Nephron (organoid): ENCODE measurements at regions not wholly inside any gene's neighbourhood (a gene's known extent, or its start where the extent isn't known, plus 50 kb on each side); places are given as distances from the start of the nearest gene placed in this dataset.
A peak's percentile ranks its signal among the peaks of the same experiment; 100 is the strongest.

Experiments used
- H3K27ac Mint-ChIP-seq, 3 experiments: 2 replicates each; pipeline ENCODE4 v1.8.0; 2020; ENCODE audit warnings: mixed read lengths in 3 of 3, mild to moderate bottlenecking in 2 of 3, moderate library complexity in 1 of 3
- H3K27me3 Mint-ChIP-seq: 2 replicates; pipeline ENCODE4 v1.8.0; 2021; ENCODE audit warnings: low read depth, mild to moderate bottlenecking, moderate library complexity, mixed read lengths
- H3K36me3 Mint-ChIP-seq: 2 replicates; pipeline ENCODE4 v1.8.0; 2020; ENCODE audit warnings: low read depth, mixed read lengths
- H3K4me1 Mint-ChIP-seq: 2 replicates; pipeline ENCODE4 v1.8.0; 2020; ENCODE audit warnings: mixed read lengths
- H3K4me3 Mint-ChIP-seq, 3 experiments: 2 replicates each; pipeline ENCODE4 v1.8.0; 2020; ENCODE audit warnings: mild to moderate bottlenecking in 3 of 3, mixed read lengths in 3 of 3, moderate library complexity in 2 of 3
- H3K9me3 Mint-ChIP-seq: 2 replicates; pipeline ENCODE4 v1.8.0; 2020; ENCODE audit warnings: mixed read lengths
- TF ChIP-seq, protein P1 (sequence below), 3 experiments: fragments of 200-600 bp; sonication (generic); IDR thresholded peaks; one replicate each; pipeline ENCODE4 v1.5.0; 2021; ENCODE audit warnings: antibody characterized with exemption in 3 of 3; ENCODE audit not compliant: unreplicated experiment in 3 of 3

DNA sequence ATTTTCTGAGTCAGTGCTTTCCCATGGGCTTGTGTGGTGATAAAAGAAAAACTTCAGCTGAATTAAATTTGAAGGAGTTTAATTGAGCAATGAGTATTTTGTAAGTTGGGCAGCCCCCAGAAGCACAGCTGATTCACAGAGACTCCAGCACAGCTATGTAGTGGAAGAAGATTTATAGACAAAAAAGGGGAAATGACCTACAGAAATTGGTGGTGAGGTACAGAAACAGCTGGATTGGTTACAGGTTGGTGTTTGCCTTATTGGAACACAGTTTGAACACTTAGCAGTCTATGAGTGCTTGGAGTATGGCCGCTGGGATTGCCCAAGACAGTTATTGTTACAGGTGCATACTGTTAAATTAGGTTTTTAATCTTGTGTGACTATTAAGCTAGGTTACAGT is 96.9 kb upstream of the PTPRK start:
- H3K36me3 Mint-ChIP-seq: no peaks in the 10 kb centered on the region
- peaks cover 12% of the 10 kb centered on the region for H3K9me3 Mint-ChIP-seq
- TF ChIP-seq, protein P1, sequence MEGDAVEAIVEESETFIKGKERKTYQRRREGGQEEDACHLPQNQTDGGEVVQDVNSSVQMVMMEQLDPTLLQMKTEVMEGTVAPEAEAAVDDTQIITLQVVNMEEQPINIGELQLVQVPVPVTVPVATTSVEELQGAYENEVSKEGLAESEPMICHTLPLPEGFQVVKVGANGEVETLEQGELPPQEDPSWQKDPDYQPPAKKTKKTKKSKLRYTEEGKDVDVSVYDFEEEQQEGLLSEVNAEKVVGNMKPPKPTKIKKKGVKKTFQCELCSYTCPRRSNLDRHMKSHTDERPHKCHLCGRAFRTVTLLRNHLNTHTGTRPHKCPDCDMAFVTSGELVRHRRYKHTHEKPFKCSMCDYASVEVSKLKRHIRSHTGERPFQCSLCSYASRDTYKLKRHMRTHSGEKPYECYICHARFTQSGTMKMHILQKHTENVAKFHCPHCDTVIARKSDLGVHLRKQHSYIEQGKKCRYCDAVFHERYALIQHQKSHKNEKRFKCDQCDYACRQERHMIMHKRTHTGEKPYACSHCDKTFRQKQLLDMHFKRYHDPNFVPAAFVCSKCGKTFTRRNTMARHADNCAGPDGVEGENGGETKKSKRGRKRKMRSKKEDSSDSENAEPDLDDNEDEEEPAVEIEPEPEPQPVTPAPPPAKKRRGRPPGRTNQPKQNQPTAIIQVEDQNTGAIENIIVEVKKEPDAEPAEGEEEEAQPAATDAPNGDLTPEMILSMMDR (IDR thresholded peaks at IDR 0.05; ENCODE audit: unreplicated experiment in 3 of 3): no peak
- no peaks in the 10 kb centered on the region for H3K4me1 Mint-ChIP-seq
- no peak overlapping the region for H3K27ac Mint-ChIP-seq
- no peak overlapping the region for H3K4me3 Mint-ChIP-seq
- no peaks in the 10 kb centered on the region for H3K27me3 Mint-ChIP-seq

- peaks cover 12% of the 10 kb centered on the region for H3K9me3 Mint-ChIP-seq
- H3K27ac Mint-ChIP-seq: no peak overlapping the region
- TF ChIP-seq, protein P1 (IDR thresholded peaks at IDR 0.05; ENCODE audit: unreplicated experiment in 3 of 3): no peak
- H3K27me3 Mint-ChIP-seq: no peaks in the 10 kb centered on the region
- H3K4me3 Mint-ChIP-seq: no peak overlapping the region
- no peaks in the 10 kb centered on the region for H3K4me1 Mint-ChIP-seq
- H3K36me3 Mint-ChIP-seq: no peaks in the 10 kb centered on the region
These were observed 95.9 kb upstream of the PTPRK start for GRCh38 chr6:128616342-128616741.

DNA sequence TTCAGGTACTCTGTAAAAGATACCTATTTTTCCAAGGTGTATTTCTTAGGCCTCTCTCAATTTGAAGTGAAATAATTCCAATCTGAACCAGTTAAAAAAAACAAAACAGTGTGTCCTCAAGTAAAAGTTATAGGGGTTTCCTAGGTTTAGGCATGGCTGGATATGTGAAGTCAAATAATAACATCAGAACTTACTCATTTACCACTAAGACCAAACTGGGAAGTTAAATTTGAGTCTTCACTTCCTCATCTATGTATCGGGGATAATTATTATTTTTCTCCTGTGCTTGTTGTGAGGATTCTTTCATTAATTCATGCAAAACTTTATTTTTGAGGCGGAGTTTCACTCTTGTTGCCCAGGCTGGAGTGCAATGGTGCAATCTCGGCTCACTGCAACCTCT is 86.2 kb upstream of the PTPRK start:
- Mint-ChIP-seq H3K4me1 (no peaks in the 10 kb centered on the region), H3K27me3 (no peaks in the 10 kb centered on the region), H3K9me3 (no peaks in the 10 kb centered on the region), H3K4me3 (no peak overlapping the region), H3K36me3 (no peaks in the 10 kb centered on the region), H3K27ac (no peak overlapping the region)
- TF ChIP-seq, protein P1 (IDR thresholded peaks at IDR 0.05; ENCODE audit: unreplicated experiment in 3 of 3): no peak

DNA sequence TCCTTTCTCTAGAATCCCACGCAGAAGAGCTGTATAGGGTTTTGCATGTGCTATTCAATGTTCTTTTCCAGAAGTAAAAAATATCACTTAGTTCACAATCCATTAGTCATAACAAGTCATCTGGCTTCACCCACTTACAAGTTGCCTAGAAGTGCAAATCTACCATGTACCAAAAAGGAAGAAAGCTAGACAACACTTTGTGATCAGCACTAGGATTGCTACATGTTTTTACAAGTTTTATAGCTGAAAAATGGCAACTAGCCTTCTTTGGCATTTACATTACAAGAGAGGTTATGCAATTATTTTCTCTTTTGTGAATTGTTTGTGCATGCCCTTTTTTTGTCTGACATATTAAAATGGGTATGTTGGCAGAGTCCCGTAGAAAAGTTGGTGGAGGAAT is 85.6 kb upstream of the PTPRK start:
- TF ChIP-seq, protein P1 (IDR thresholded peaks at IDR 0.05; ENCODE audit: unreplicated experiment in 3 of 3): no peak
- Mint-ChIP-seq H3K27ac (no peak overlapping the region), H3K4me3 (no peak overlapping the region), H3K9me3 (no peaks in the 10 kb centered on the region), H3K4me1 (peaks cover 1% of the 10 kb centered on the region), H3K27me3 (no peaks in the 10 kb centered on the region), H3K36me3 (no peaks in the 10 kb centered on the region)

GRCh38 chr6:128601060-128601459 is 80.7 kb upstream of the PTPRK start:
- TF ChIP-seq, protein P1 (IDR thresholded peaks at IDR 0.05; ENCODE audit: unreplicated experiment in 3 of 3): no peak
- no peaks in the 10 kb centered on the region for H3K27me3 Mint-ChIP-seq
- no peaks in the 10 kb centered on the region for H3K9me3 Mint-ChIP-seq
- no peaks in the 10 kb centered on the region for H3K36me3 Mint-ChIP-seq
- peaks cover 15% of the 10 kb centered on the region for H3K4me1 Mint-ChIP-seq
- peak overlapping the region in 1 of 3 experiments; percentile 21 for H3K27ac Mint-ChIP-seq
- no peak overlapping the region for H3K4me3 Mint-ChIP-seq

GRCh38 chr6:128600397-128600951 is 80.1 kb upstream of the PTPRK start:
- Mint-ChIP-seq H3K36me3 (no peaks in the 10 kb centered on the region), H3K27me3 (no peaks in the 10 kb centered on the region), H3K9me3 (no peaks in the 10 kb centered on the region), H3K4me3 (no peak overlapping the region), H3K4me1 (peaks cover 15% of the 10 kb centered on the region), H3K27ac (peak overlapping the region; percentile 21 to 64 (median 56))
- TF ChIP-seq, protein P1 (IDR thresholded peaks at IDR 0.05; ENCODE audit: unreplicated experiment in 3 of 3): no peak
